NCI-H748 treated with DMSO at 0.1 percent for 48 hours (cell line): ENCODE measurements at regions not wholly inside any gene's neighbourhood (a gene's known extent, or its start where the extent isn't known, plus 50 kb on each side); places are given as distances from the start of the nearest gene placed in this dataset.
"Not testable (repeated sequence)": the region's sequence is repeated elsewhere in the genome, so short reads cannot be mapped to it uniquely, and the experiment has no call there.

Experiments
- DNase-seq: peaks from one replicate; lab custom pipeline; 2025; lab: John Stamatoyannopoulos, UW

GRCh38 chr3:166663194-166663593 is 716.9 kb downstream of the ZBBX start:
- DNase-seq: no peak

GRCh38 chr3:166661621-166662020 is 718.5 kb downstream of the ZBBX start:
- DNase-seq: no peak

- DNase-seq: no peak
Measured at GRCh38 chr3:166660962-166661361, 719.1 kb downstream of the ZBBX start.

GRCh38 chr3:166637984-166638530 is 742.0 kb downstream of the ZBBX start:
- no peak for DNase-seq

GRCh38 chr3:166634091-166634746 is 745.9 kb downstream of the ZBBX start:
- no peak for DNase-seq

- no peak for DNase-seq
Measured at GRCh38 chr3:166630190-166630589, 749.9 kb downstream of the ZBBX start.

- no peak for DNase-seq
Measured at GRCh38 chr3:166613365-166613764, 766.7 kb downstream of the ZBBX start.

- not testable (repeated sequence) for DNase-seq
Measured at GRCh38 chr3:166612761-166613160, 767.3 kb downstream of the ZBBX start.

GRCh38 chr3:166607933-166608521 is 770.8 kb upstream of the BCHE start:
- no peak for DNase-seq

GRCh38 chr3:166606988-166607387 is 769.8 kb upstream of the BCHE start:
- no peak for DNase-seq

- no peak for DNase-seq
Measured at GRCh38 chr3:166593776-166594175, 756.6 kb upstream of the BCHE start.

- DNase-seq: no peak
Measured at GRCh38 chr3:166582236-166582635, 745.0 kb upstream of the BCHE start.

GRCh38 chr3:166580561-166580960 is 743.3 kb upstream of the BCHE start:
- no peak for DNase-seq

- no peak for DNase-seq
Measured at GRCh38 chr3:166575161-166575560, 737.9 kb upstream of the BCHE start.

GRCh38 chr3:166571686-166572085 is 734.5 kb upstream of the BCHE start:
- DNase-seq: not testable (repeated sequence)

- DNase-seq: no peak
Measured at GRCh38 chr3:166570102-166570501, 732.9 kb upstream of the BCHE start.

- DNase-seq: no peak
Measured at GRCh38 chr3:166569589-166569988, 732.4 kb upstream of the BCHE start.

GRCh38 chr3:166560253-166560652 is 723.0 kb upstream of the BCHE start:
- peak; percentile 1 for DNase-seq

- DNase-seq: no peak
Measured at GRCh38 chr3:166556955-166557354, 719.7 kb upstream of the BCHE start.

GRCh38 chr3:166554023-166554422 is 716.8 kb upstream of the BCHE start:
- DNase-seq: no peak

- no peak for DNase-seq
Measured at GRCh38 chr3:166533740-166534139, 696.5 kb upstream of the BCHE start.

GRCh38 chr3:166531730-166532129 is 694.5 kb upstream of the BCHE start:
- DNase-seq: no peak

- DNase-seq: no peak
Measured at GRCh38 chr3:166527325-166527724, 690.1 kb upstream of the BCHE start.

- no peak for DNase-seq
Measured at GRCh38 chr3:166526881-166527280, 689.7 kb upstream of the BCHE start.
